Neural cell (in vitro differentiated cells): ENCODE measurements at regions not wholly inside any gene's neighbourhood (a gene's known extent, or its start where the extent isn't known, plus 50 kb on each side); places are given as distances from the start of the nearest gene placed in this dataset.

ENCODE experiments used
- H2AFZ ChIP-seq: fragments of 200-600, 300-800 bp; sonication (generic), shearing (Covaris generic); 2 replicates; pipeline ENCODE4 v1.6.0; 2014; ENCODE audit warnings: low read depth, mild to moderate bottlenecking, antibody characterized with exemption, low read length, moderate library complexity
- H3F3A ChIP-seq: fragments of 200-600 bp; shearing (Covaris generic); 2 replicates; pipeline ENCODE4 v1.6.1; 2016; ENCODE audit warnings: mild to moderate bottlenecking, moderate library complexity, mixed read lengths, antibody characterized with exemption, low read length; ENCODE audit not compliant: insufficient read depth, poor library complexity, severe bottlenecking
- H3K27ac ChIP-seq: fragments of 200-600, 300-800 bp; sonication (generic), shearing (Covaris generic); 2 replicates; pipeline ENCODE4 v1.5.1; 2014; ENCODE audit warnings: mild to moderate bottlenecking, low read length, moderate library complexity
- H3K27me3 ChIP-seq: fragments of 300-800, 200-600 bp; sonication (generic), shearing (Covaris generic); 2 replicates; pipeline ENCODE4 v1.6.0; 2014; ENCODE audit warnings: mild to moderate bottlenecking, low read depth, low read length, moderate library complexity; ENCODE audit not compliant: insufficient read depth
- H3K36me3 ChIP-seq: fragments of 300-800, 200-600 bp; sonication (generic), shearing (Covaris generic); 2 replicates; pipeline ENCODE4 v1.5.1; 2014; ENCODE audit warnings: mild to moderate bottlenecking, antibody characterized with exemption, low read length, moderate library complexity; ENCODE audit not compliant: insufficient read depth
- H3K4me2 ChIP-seq: fragments of 300-800, 200-600 bp; sonication (generic), shearing (Covaris generic); 2 replicates; pipeline ENCODE4 v1.6.0; 2014; ENCODE audit warnings: mild to moderate bottlenecking, low read length
- H3K4me3 ChIP-seq: fragments of 300-800, 200-600 bp; sonication (generic), shearing (Covaris generic); 2 replicates; pipeline ENCODE4 v1.5.1; 2014; ENCODE audit warnings: mild to moderate bottlenecking, low read length, moderate library complexity
- H3K79me2 ChIP-seq: fragments of 200-600 bp; shearing (Covaris generic); replicated peaks from 2 replicates; pipeline ENCODE4 v1.6.0; 2014; ENCODE audit warnings: mild to moderate bottlenecking, low read length, moderate library complexity; ENCODE audit not compliant: insufficient read depth
- H3K9ac ChIP-seq: fragments of 300-800, 200-600 bp; sonication (generic), shearing (Covaris generic); 2 replicates; pipeline ENCODE4 v1.6.1; 2016; ENCODE audit warnings: mild to moderate bottlenecking, low read length, mixed read lengths
- H3K9me2 ChIP-seq: fragments of 200-600 bp; shearing (Covaris generic); 2 replicates; pipeline ENCODE4 v1.6.1; 2016; ENCODE audit warnings: mild to moderate bottlenecking, low read length, mixed read lengths; ENCODE audit not compliant: insufficient read depth
- H3K9me3 ChIP-seq: fragments of 200-600, 300-800 bp; sonication (generic), shearing (Covaris generic); 2 replicates; pipeline ENCODE4 v1.6.1; 2016; ENCODE audit warnings: mild to moderate bottlenecking, mixed run types, low read length, moderate library complexity, mixed read lengths
- H4K20me1 ChIP-seq: fragments of 200-600 bp; shearing (Covaris generic); 2 replicates; pipeline ENCODE4 v1.6.1; 2016; ENCODE audit warnings: mild to moderate bottlenecking, mixed run types; ENCODE audit not compliant: insufficient read depth
- EP300 ChIP-seq: fragments of 450-650 bp; conservative IDR thresholded peaks from 2 replicates; pipeline ENCODE4 v1.6.1; 2014; ENCODE audit warnings: antibody characterized with exemption, mild to moderate bottlenecking, moderate library complexity; ENCODE audit not compliant: poor library complexity, severe bottlenecking
- EZH2 ChIP-seq: fragments of 200-600, 300-800 bp; shearing (Covaris generic), sonication (generic); IDR thresholded peaks from 2 replicates; pipeline ENCODE4 v1.6.1; 2014; ENCODE audit warnings: antibody characterized with exemption, low read length, borderline replicate concordance, mild to moderate bottlenecking; ENCODE audit not compliant: insufficient read depth, poor library complexity, severe bottlenecking
- MXI1 ChIP-seq: fragments of 450-650 bp; conservative IDR thresholded peaks from 2 replicates; pipeline ENCODE4 v1.6.1; 2014; ENCODE audit warnings: antibody characterized with exemption, mild to moderate bottlenecking; ENCODE audit not compliant: poor library complexity, severe bottlenecking
- POLR2AphosphoS5 ChIP-seq: IDR thresholded peaks from 2 replicates; pipeline ENCODE4 v1.6.1; 2012
- RAD21 ChIP-seq: fragments of 450-650 bp; conservative IDR thresholded peaks from 2 replicates; pipeline ENCODE4 v1.6.1; 2014; ENCODE audit warnings: antibody characterized with exemption, mild to moderate bottlenecking, moderate library complexity
- SMC3 ChIP-seq: fragments of 450-650 bp; conservative IDR thresholded peaks from 2 replicates; pipeline ENCODE4 v1.6.1; 2014; ENCODE audit warnings: antibody characterized with exemption, mild to moderate bottlenecking, moderate library complexity; ENCODE audit not compliant: poor library complexity
- TAF1 ChIP-seq: IDR thresholded peaks from 2 replicates; pipeline ENCODE4 v1.6.1; 2012; ENCODE audit warnings: low read depth
- TF ChIP-seq, protein P1 (sequence below): fragments of 450-650 bp; IDR thresholded peaks from 2 replicates; pipeline ENCODE4 v1.5.1; 2014; ENCODE audit warnings: antibody characterized with exemption, mild to moderate bottlenecking, moderate library complexity; ENCODE audit not compliant: poor library complexity, severe bottlenecking
- TF ChIP-seq, protein P2 (sequence below): IDR thresholded peaks from 2 replicates; pipeline ENCODE4 v1.6.1; 2012; ENCODE audit warnings: borderline replicate concordance

DNA sequence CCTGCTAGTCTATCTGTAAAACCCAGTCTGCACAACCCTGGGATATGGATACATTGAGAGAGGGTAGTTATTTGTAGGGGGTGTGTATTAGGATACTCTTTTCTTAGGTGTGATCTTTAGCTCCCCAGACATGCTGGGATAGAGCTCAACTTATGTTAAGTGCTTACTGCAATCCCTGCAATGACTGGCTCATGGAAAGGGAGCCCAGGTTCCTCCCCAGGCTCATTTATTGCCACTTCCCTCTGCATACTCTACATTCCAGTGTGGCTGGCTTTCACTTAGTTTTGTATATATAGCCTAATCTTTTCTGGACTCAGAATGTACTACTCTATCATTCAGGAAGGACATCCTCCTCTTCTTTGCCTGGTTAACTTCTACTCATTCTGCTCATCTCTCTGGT is 172.0 kb downstream of the SYT10 start:
- H3K4me3 ChIP-seq: no peak overlapping the region
- no peaks in the 10 kb centered on the region for H3K9me2 ChIP-seq
- H3K4me2 ChIP-seq: no peak overlapping the region
- no peak overlapping the region for H3K9ac ChIP-seq
- H3F3A ChIP-seq: no peaks in the 10 kb centered on the region
- H3K27me3 ChIP-seq: no peaks in the 10 kb centered on the region
- H2AFZ ChIP-seq: no peak overlapping the region
- no peaks in the 10 kb centered on the region for H3K9me3 ChIP-seq
- no peak overlapping the region for H3K27ac ChIP-seq
- TF ChIP-seq MXI1 (no peak), POLR2AphosphoS5 (no peak), EP300 (no peak), EZH2 (no peak), TAF1 (no peak), RAD21 (no peak), SMC3 (no peak)
- TF ChIP-seq, protein P1, sequence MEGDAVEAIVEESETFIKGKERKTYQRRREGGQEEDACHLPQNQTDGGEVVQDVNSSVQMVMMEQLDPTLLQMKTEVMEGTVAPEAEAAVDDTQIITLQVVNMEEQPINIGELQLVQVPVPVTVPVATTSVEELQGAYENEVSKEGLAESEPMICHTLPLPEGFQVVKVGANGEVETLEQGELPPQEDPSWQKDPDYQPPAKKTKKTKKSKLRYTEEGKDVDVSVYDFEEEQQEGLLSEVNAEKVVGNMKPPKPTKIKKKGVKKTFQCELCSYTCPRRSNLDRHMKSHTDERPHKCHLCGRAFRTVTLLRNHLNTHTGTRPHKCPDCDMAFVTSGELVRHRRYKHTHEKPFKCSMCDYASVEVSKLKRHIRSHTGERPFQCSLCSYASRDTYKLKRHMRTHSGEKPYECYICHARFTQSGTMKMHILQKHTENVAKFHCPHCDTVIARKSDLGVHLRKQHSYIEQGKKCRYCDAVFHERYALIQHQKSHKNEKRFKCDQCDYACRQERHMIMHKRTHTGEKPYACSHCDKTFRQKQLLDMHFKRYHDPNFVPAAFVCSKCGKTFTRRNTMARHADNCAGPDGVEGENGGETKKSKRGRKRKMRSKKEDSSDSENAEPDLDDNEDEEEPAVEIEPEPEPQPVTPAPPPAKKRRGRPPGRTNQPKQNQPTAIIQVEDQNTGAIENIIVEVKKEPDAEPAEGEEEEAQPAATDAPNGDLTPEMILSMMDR: no peak
- TF ChIP-seq, protein P2, sequence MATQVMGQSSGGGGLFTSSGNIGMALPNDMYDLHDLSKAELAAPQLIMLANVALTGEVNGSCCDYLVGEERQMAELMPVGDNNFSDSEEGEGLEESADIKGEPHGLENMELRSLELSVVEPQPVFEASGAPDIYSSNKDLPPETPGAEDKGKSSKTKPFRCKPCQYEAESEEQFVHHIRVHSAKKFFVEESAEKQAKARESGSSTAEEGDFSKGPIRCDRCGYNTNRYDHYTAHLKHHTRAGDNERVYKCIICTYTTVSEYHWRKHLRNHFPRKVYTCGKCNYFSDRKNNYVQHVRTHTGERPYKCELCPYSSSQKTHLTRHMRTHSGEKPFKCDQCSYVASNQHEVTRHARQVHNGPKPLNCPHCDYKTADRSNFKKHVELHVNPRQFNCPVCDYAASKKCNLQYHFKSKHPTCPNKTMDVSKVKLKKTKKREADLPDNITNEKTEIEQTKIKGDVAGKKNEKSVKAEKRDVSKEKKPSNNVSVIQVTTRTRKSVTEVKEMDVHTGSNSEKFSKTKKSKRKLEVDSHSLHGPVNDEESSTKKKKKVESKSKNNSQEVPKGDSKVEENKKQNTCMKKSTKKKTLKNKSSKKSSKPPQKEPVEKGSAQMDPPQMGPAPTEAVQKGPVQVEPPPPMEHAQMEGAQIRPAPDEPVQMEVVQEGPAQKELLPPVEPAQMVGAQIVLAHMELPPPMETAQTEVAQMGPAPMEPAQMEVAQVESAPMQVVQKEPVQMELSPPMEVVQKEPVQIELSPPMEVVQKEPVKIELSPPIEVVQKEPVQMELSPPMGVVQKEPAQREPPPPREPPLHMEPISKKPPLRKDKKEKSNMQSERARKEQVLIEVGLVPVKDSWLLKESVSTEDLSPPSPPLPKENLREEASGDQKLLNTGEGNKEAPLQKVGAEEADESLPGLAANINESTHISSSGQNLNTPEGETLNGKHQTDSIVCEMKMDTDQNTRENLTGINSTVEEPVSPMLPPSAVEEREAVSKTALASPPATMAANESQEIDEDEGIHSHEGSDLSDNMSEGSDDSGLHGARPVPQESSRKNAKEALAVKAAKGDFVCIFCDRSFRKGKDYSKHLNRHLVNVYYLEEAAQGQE: no peak
- H3K36me3 ChIP-seq: no peaks in the 10 kb centered on the region
- no peaks in the 10 kb centered on the region for H4K20me1 ChIP-seq
- no peaks in the 10 kb centered on the region for H3K79me2 ChIP-seq

DNA sequence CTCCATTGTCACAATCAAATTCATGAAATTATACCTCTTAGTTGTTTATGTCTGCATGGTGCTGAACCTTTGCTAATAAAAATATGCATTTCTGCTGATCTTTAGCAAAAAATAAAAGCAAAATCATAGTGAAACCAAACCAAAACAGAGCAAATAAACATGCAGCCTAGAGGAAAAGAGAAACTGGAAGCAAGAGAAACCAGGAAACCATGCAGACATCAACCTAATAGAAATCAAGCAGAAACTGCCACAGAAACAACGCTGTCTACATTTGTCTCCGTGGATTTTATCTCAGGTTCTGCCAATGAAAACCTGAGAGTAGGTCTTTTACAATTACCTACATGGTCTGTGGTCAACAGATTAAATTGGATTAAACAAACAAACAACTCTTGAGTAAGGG is 173.7 kb downstream of the SYT10 start:
- H3K36me3 ChIP-seq: no peaks in the 10 kb centered on the region
- H3K27me3 ChIP-seq: no peaks in the 10 kb centered on the region
- no peak overlapping the region for H2AFZ ChIP-seq
- H3K4me2 ChIP-seq: no peak overlapping the region
- no peaks in the 10 kb centered on the region for H3K9me3 ChIP-seq
- no peaks in the 10 kb centered on the region for H3K79me2 ChIP-seq
- H3K4me3 ChIP-seq: no peak overlapping the region
- H3K9me2 ChIP-seq: no peaks in the 10 kb centered on the region
- H3K27ac ChIP-seq: no peak overlapping the region
- TF ChIP-seq EZH2: no peak
- TF ChIP-seq, protein P1: no peak
- TF ChIP-seq, protein P2: no peak
- no peak for TF ChIP-seq RAD21
- TF ChIP-seq SMC3: no peak
- H4K20me1 ChIP-seq: no peaks in the 10 kb centered on the region
- H3F3A ChIP-seq: no peaks in the 10 kb centered on the region
- H3K9ac ChIP-seq: no peak overlapping the region
